MCF 10A (cell line): ENCODE measurements at regions not wholly inside any gene's neighbourhood (a gene's known extent, or its start where the extent isn't known, plus 50 kb on each side); places are given as distances from the start of the nearest gene placed in this dataset.
"Not testable (repeated sequence)": the region's sequence is repeated elsewhere in the genome, so short reads cannot be mapped to it uniquely, and the experiment has no call there.

Experiments
- BruUV-seq: library from RNA; stranded (reverse); fragments of 400-500 nt; replicated peaks from 2 replicates; lab custom pipeline; 2021; lab: Mats Ljungman, UMichigan
- CTCF ChIA-PET: fragments of 300-600 bp; sonication (Branson Sonifier 250); formaldehyde crosslinking; extraction: SDS; loops from one replicate; lab custom pipeline; 2021; ENCODE audit warnings: antibody characterized with exemption, inconsistent platforms; lab: Yijun Ruan, JAX
- POLR2A ChIA-PET: fragments of 300-600, 350-650 bp; sonication (Branson Sonifier 250); formaldehyde crosslinking; extraction: SDS; loops from one replicate; lab custom pipeline; 2020; ENCODE audit warnings: antibody characterized with exemption, inconsistent platforms; lab: Yijun Ruan, JAX
- DNase-seq: peaks from one replicate; pipeline ENCODE4 v3.0.0-alpha.2; 2018; ENCODE audit not compliant: unreplicated experiment
- H3K27ac Mint-ChIP-seq: one replicate; pipeline ENCODE4 v1.8.0; 2022; ENCODE audit warnings: mild to moderate bottlenecking, low read depth, mixed read lengths; ENCODE audit not compliant: unreplicated experiment
- H3K27me3 Mint-ChIP-seq: one replicate; pipeline ENCODE4 v1.8.0; 2022; ENCODE audit warnings: mixed read lengths; ENCODE audit not compliant: insufficient read depth, unreplicated experiment
- H3K36me3 Mint-ChIP-seq: one replicate; pipeline ENCODE4 v1.8.0; 2022; ENCODE audit warnings: mild to moderate bottlenecking, moderate library complexity, mixed read lengths; ENCODE audit not compliant: insufficient read depth, unreplicated experiment
- H3K4me1 Mint-ChIP-seq: one replicate; pipeline ENCODE4 v1.8.0; 2022; ENCODE audit warnings: mixed read lengths; ENCODE audit not compliant: insufficient read depth, unreplicated experiment
- H3K4me3 Mint-ChIP-seq: one replicate; pipeline ENCODE4 v1.8.0; 2022; ENCODE audit warnings: mild to moderate bottlenecking, moderate library complexity, mixed read lengths; ENCODE audit not compliant: unreplicated experiment
- H3K9me3 Mint-ChIP-seq: one replicate; pipeline ENCODE4 v1.8.0; 2022; ENCODE audit warnings: mixed read lengths; ENCODE audit not compliant: unreplicated experiment
- CTCF ChIP-seq: fragments of 200-600 bp; IDR thresholded peaks from one replicate; pipeline ENCODE4 v1.8.0; 2022; ENCODE audit warnings: antibody characterized with exemption, mild to moderate bottlenecking; ENCODE audit not compliant: unreplicated experiment
- intact Hi-C: fragments of 100-400 bp; cut with micrococcal nuclease; formaldehyde crosslinking; loops from 2 replicates; pipeline ENCODE4 v1.14.1; 2022

GRCh38 chr18:1513519-1513918 is 608.8 kb downstream of the ADCYAP1 start:
- Mint-ChIP-seq H3K4me3 (no peak overlapping the region), H3K27me3 (no peaks in the 10 kb centered on the region), H3K4me1 (no peaks in the 10 kb centered on the region), H3K9me3 (no peaks in the 10 kb centered on the region), H3K27ac (no peak overlapping the region), H3K36me3 (no peaks in the 10 kb centered on the region)
- DNase-seq, result no peak
- POLR2A ChIA-PET, result no interaction called here
- no TSS peak for BruUV-seq
- CTCF ChIA-PET, result interaction anchor here (0.5 to 1.5 kb wide), 5 partner anchors 13 to 1619 kb away, joined by 3 to 5 read pairs (median 3); no protein-coding TSS in a partner anchor
- peak; percentile 10 for TF ChIP-seq CTCF
- intact Hi-C loops, result loop anchor here (2.0 kb wide), 1 partner anchor 649 kb away; no protein-coding TSS in a partner anchor

GRCh38 chr18:1521588-1522248 is 617.0 kb downstream of the ADCYAP1 start:
- H3K27me3 Mint-ChIP-seq, BruUV-seq, H3K27ac Mint-ChIP-seq, H3K9me3 Mint-ChIP-seq, H3K36me3 Mint-ChIP-seq, DNase-seq, intact Hi-C loops, CTCF ChIA-PET, POLR2A ChIA-PET, H3K4me1 Mint-ChIP-seq, H3K4me3 Mint-ChIP-seq: not testable (repeated sequence)

GRCh38 chr18:1522249-1522615 is 617.6 kb downstream of the ADCYAP1 start:
- no peaks in the 10 kb centered on the region for H3K9me3 Mint-ChIP-seq
- no peaks in the 10 kb centered on the region for H3K36me3 Mint-ChIP-seq
- no peaks in the 10 kb centered on the region for H3K4me1 Mint-ChIP-seq
- H3K27me3 Mint-ChIP-seq, result no peaks in the 10 kb centered on the region
- DNase-seq, result no peak
- H3K4me3 Mint-ChIP-seq, result no peak overlapping the region
- ChIA-PET POLR2A (no interaction called here), CTCF (no interaction called here)
- H3K27ac Mint-ChIP-seq, result no peak overlapping the region
- no peak for TF ChIP-seq CTCF
- intact Hi-C loops, result no loop called here
- BruUV-seq, result no TSS peak

GRCh38 chr18:1526991-1527390 is 622.3 kb downstream of the ADCYAP1 start:
- CTCF ChIA-PET, result no interaction called here
- POLR2A ChIA-PET, result no interaction called here
- no peak for DNase-seq
- no peaks in the 10 kb centered on the region for H3K27me3 Mint-ChIP-seq
- H3K27ac Mint-ChIP-seq, result no peak overlapping the region
- H3K4me3 Mint-ChIP-seq, result no peak overlapping the region
- intact Hi-C loops, result no loop called here
- H3K4me1 Mint-ChIP-seq, result no peaks in the 10 kb centered on the region
- TF ChIP-seq CTCF, result no peak
- no peaks in the 10 kb centered on the region for H3K36me3 Mint-ChIP-seq
- BruUV-seq, result no TSS peak
- H3K9me3 Mint-ChIP-seq, result peaks cover 4% of the 10 kb centered on the region
